OCI-LY7 (cell line): ENCODE measurements at regions not wholly inside any gene's neighbourhood (a gene's known extent, or its start where the extent isn't known, plus 50 kb on each side); places are given as distances from the start of the nearest gene placed in this dataset.

Experiments
- BruUV-seq: library from RNA; stranded (reverse); fragments of 400-500 nt; replicated peaks from 2 replicates; lab custom pipeline; 2021; lab: Mats Ljungman, UMichigan
- CTCF ChIA-PET: fragments of 300-600 bp; sonication (Branson Sonifier 250); formaldehyde crosslinking; loops from one replicate; lab custom pipeline; 2022; ENCODE audit warnings: antibody characterized with exemption; ENCODE audit not compliant: unreplicated experiment; lab: Charles Lee
- POLR2A ChIA-PET: fragments of 300-600 bp; sonication (Branson Sonifier 250); formaldehyde crosslinking; loops from one replicate; lab custom pipeline; 2022; ENCODE audit warnings: antibody characterized with exemption; lab: Charles Lee
- DNase-seq: peaks from one replicate; pipeline ENCODE4 v3.0.0-alpha.2; 2015; ENCODE audit warnings: low spot score
- H2AFZ ChIP-seq: fragments of 200-600 bp; sonication (generic), shearing (Covaris generic); 2 replicates; pipeline ENCODE4 v1.6.1; 2014; ENCODE audit warnings: mild to moderate bottlenecking, antibody characterized with exemption, low read length, moderate library complexity
- H3K27ac ChIP-seq: fragments of 200-600 bp; sonication (generic); 2 replicates; pipeline ENCODE4 v1.5.1; 2014; ENCODE audit warnings: mixed run types, low read depth, mild to moderate bottlenecking, moderate library complexity, low read length, inconsistent platforms; ENCODE audit not compliant: poor library complexity, severe bottlenecking
- H3K36me3 ChIP-seq: fragments of 200-600 bp; sonication (generic); 2 replicates; pipeline ENCODE4 v1.6.1; 2014; ENCODE audit warnings: mild to moderate bottlenecking, antibody characterized with exemption, low read length, moderate library complexity, mixed read lengths; ENCODE audit not compliant: insufficient read depth
- H3K4me1 ChIP-seq: fragments of 200-600 bp; sonication (generic); 2 replicates; pipeline ENCODE4 v1.5.1; 2014; ENCODE audit warnings: mild to moderate bottlenecking, low read length; ENCODE audit not compliant: insufficient read depth, poor library complexity, severe bottlenecking
- H3K4me2 ChIP-seq: fragments of 200-600 bp; sonication (generic); 2 replicates; pipeline ENCODE4 v1.6.1; 2014; ENCODE audit warnings: mild to moderate bottlenecking, low read length
- H3K4me3 ChIP-seq: fragments of 200-600 bp; sonication (generic); 2 replicates; pipeline ENCODE4 v1.5.1; 2014; ENCODE audit warnings: mild to moderate bottlenecking, low read depth, low read length; ENCODE audit not compliant: poor library complexity, severe bottlenecking
- H3K79me2 ChIP-seq: fragments of 200-600 bp; sonication (generic); 2 replicates; pipeline ENCODE4 v1.6.1; 2016; ENCODE audit warnings: low read depth, mild to moderate bottlenecking, low read length, moderate library complexity, mixed read lengths; ENCODE audit not compliant: insufficient read depth
- H3K9me2 ChIP-seq: fragments of 200-600 bp; sonication (generic); 2 replicates; pipeline ENCODE4 v1.6.1; 2016; ENCODE audit warnings: mild to moderate bottlenecking, low read length, mixed read lengths; ENCODE audit not compliant: insufficient read depth
- H3K9me3 ChIP-seq: fragments of 200-600 bp; sonication (generic); 2 replicates; pipeline ENCODE4 v1.6.1; 2014; ENCODE audit warnings: mild to moderate bottlenecking, mixed run types, low read length, mixed read lengths
- H4K20me1 ChIP-seq: fragments of 200-600 bp; sonication (generic); 2 replicates; pipeline ENCODE4 v1.6.1; 2014; ENCODE audit warnings: mild to moderate bottlenecking, antibody characterized with exemption, low read length, moderate library complexity, mixed read lengths; ENCODE audit not compliant: insufficient read depth
- CTCF ChIP-seq: fragments of 200-600 bp; sonication (generic); conservative IDR thresholded peaks from 2 replicates; pipeline ENCODE4 v1.5.1; 2014; ENCODE audit warnings: mild to moderate bottlenecking, antibody characterized with exemption, low read length, moderate library complexity, mixed read lengths
- EZH2phosphoT487 ChIP-seq: fragments of 200-600 bp; sonication (generic); IDR thresholded peaks from 2 replicates; pipeline ENCODE4 v1.6.1; 2018; ENCODE audit warnings: low read depth, borderline replicate concordance, mild to moderate bottlenecking, mixed run types, antibody characterized with exemption, low read length, moderate library complexity, mixed read lengths
- intact Hi-C: fragments of 100-400 bp; cut with micrococcal nuclease; formaldehyde crosslinking; loops from one replicate; pipeline ENCODE4 v1.10.0; 2022; ENCODE audit not compliant: unreplicated experiment

GRCh38 chr1:73789965-73790364 is 408.0 kb downstream of the LRRIQ3 start:
- no peaks in the 10 kb centered on the region for H3K36me3 ChIP-seq

GRCh38 chr1:73784026-73784425 is 413.9 kb downstream of the LRRIQ3 start:
- Histone ChIP-seq H3K4me2 (no peak overlapping the region), H3K9me3 (no peaks in the 10 kb centered on the region), H2AFZ (no peak overlapping the region), H3K4me1 (no peaks in the 10 kb centered on the region), H3K27ac (no peak overlapping the region), H3K36me3 (no peaks in the 10 kb centered on the region), H3K4me3 (no peak overlapping the region), H3K79me2 (no peaks in the 10 kb centered on the region), H3K9me2 (no peaks in the 10 kb centered on the region), H4K20me1 (no peaks in the 10 kb centered on the region)
- TF ChIP-seq CTCF (no peak), EZH2phosphoT487 (no peak)
- intact Hi-C loops: no loop called here
- CTCF ChIA-PET: no interaction called here
- DNase-seq: no peak
- POLR2A ChIA-PET: no interaction called here
- no TSS peak for BruUV-seq

More at GRCh38 chr1:73789965-73790364, 408.0 kb downstream of the LRRIQ3 start:
- no peak overlapping the region for H3K27ac ChIP-seq
- TF ChIP-seq CTCF: no peak
- TF ChIP-seq EZH2phosphoT487: no peak
- no peaks in the 10 kb centered on the region for H3K9me3 ChIP-seq
- H3K4me3 ChIP-seq: no peak overlapping the region
- H3K4me2 ChIP-seq: no peak overlapping the region
- no peaks in the 10 kb centered on the region for H3K9me2 ChIP-seq
- POLR2A ChIA-PET: no interaction called here
- H3K79me2 ChIP-seq: no peaks in the 10 kb centered on the region
- no peak overlapping the region for H2AFZ ChIP-seq
- no TSS peak for BruUV-seq
- no peaks in the 10 kb centered on the region for H4K20me1 ChIP-seq
- CTCF ChIA-PET: no interaction called here
- H3K4me1 ChIP-seq: no peaks in the 10 kb centered on the region
- no peak for DNase-seq
- intact Hi-C loops: no loop called here

- Histone ChIP-seq H3K9me2 (no peaks in the 10 kb centered on the region), H3K9me3 (no peaks in the 10 kb centered on the region), H3K27ac (no peak overlapping the region), H2AFZ (no peak overlapping the region), H3K79me2 (no peaks in the 10 kb centered on the region), H3K4me3 (no peak overlapping the region), H3K4me2 (no peak overlapping the region), H4K20me1 (no peaks in the 10 kb centered on the region), H3K4me1 (no peaks in the 10 kb centered on the region), H3K36me3 (no peaks in the 10 kb centered on the region)
- no TSS peak for BruUV-seq
- TF ChIP-seq EZH2phosphoT487 (no peak), CTCF (no peak)
- CTCF ChIA-PET: no interaction called here
- POLR2A ChIA-PET: no interaction called here
- intact Hi-C loops: no loop called here
- DNase-seq: no peak
Observed at GRCh38 chr1:73783352-73783751, 414.6 kb downstream of the LRRIQ3 start.
